K562 (cell line): ENCODE measurements at regions not wholly inside any gene's neighbourhood (a gene's known extent, or its start where the extent isn't known, plus 50 kb on each side); places are given as distances from the start of the nearest gene placed in this dataset.
A peak's percentile ranks its signal among the peaks of the same experiment; 100 is the strongest.

Source experiments
- ATF2 ChIP-seq: sonication (generic); formaldehyde crosslinking; IDR thresholded peaks from 2 replicates; pipeline ENCODE4 v1.8.1; 2022; ENCODE audit warnings: missing genetic modification reagents
- CBX1 ChIP-seq: sonication (generic); IDR thresholded peaks from 2 replicates; pipeline ENCODE4 v1.6.1; 2016; ENCODE audit warnings: antibody characterized with exemption, low read depth, mild to moderate bottlenecking
- CCNT2 ChIP-seq: IDR thresholded peaks from 2 replicates; pipeline ENCODE4 v1.6.1; 2011; ENCODE audit warnings: borderline replicate concordance, low read depth, mild to moderate bottlenecking, moderate library complexity, mixed read lengths, low read length; ENCODE audit not compliant: insufficient read length; ENCODE audit errors: extremely low read depth
- CEBPB ChIP-seq: fragments of 450-650 bp; IDR thresholded peaks from 2 replicates; pipeline ENCODE4 v1.6.1; 2016; ENCODE audit warnings: missing genetic modification characterization, missing compliant biosample characterization
- CHAMP1 ChIP-seq: fragments of 450-650 bp; IDR thresholded peaks from 2 replicates; pipeline ENCODE4 v1.6.1; 2016; ENCODE audit warnings: mild to moderate bottlenecking
- DNMT1 ChIP-seq: fragments of 450-650 bp; IDR thresholded peaks from 2 replicates; pipeline ENCODE4 v1.6.1; 2016; ENCODE audit warnings: antibody characterized with exemption, mild to moderate bottlenecking
- EP300 ChIP-seq: IDR thresholded peaks from 2 replicates; pipeline ENCODE4 v1.6.1; 2012; ENCODE audit warnings: low read length, improper control_type of control experiment
- ETV6 ChIP-seq, 3 experiments: fragments of 150-350 bp in 1 of 3; sonication (generic) in 1 of 3; formaldehyde crosslinking in 1 of 3; IDR thresholded peaks; 2 replicates each; pipeline versions ENCODE4 v1.6.1 to v1.8.0; 2014 to 2022; ENCODE audit warnings: borderline replicate concordance in 2 of 3, low read depth in 2 of 3, antibody characterized with exemption in 1 of 3, low read length in 1 of 3, mild to moderate bottlenecking in 1 of 3, missing genetic modification reagents in 1 of 3
- HSF4 ChIP-seq: fragments of 250-450 bp; sonication (Bioruptor Pico); IDR thresholded peaks from 2 replicates; pipeline ENCODE4 v2.1.2; 2022; ENCODE audit warnings: mild to moderate bottlenecking, moderate library complexity, borderline replicate concordance
- JUN ChIP-seq, 2 experiments: sonication (generic) in 1 of 2; formaldehyde crosslinking in 1 of 2; IDR thresholded peaks; 2 replicates each; pipeline versions ENCODE4 v1.6.1 to v1.8.0; 2012 to 2022; ENCODE audit warnings: borderline replicate concordance in 2 of 2, mild to moderate bottlenecking in 2 of 2, improper control_type of control experiment in 1 of 2, low read depth in 1 of 2, low read length in 1 of 2, missing genetic modification reagents in 1 of 2
- KAT7 ChIP-seq: sonication (generic); formaldehyde crosslinking; IDR thresholded peaks from 2 replicates; pipeline ENCODE4 v1.8.0; 2022; ENCODE audit warnings: missing genetic modification reagents, mild to moderate bottlenecking, borderline replicate concordance
- LEF1 ChIP-seq: fragments of 450-650 bp; IDR thresholded peaks from 2 replicates; pipeline ENCODE4 v1.6.1; 2016; ENCODE audit warnings: mild to moderate bottlenecking
- MLX ChIP-seq, 2 experiments: fragments of 450-650 bp in 1 of 2; sonication (generic) in 1 of 2; formaldehyde crosslinking; conservative IDR thresholded peaks; 2 replicates each; pipeline versions ENCODE4 v1.4.0 to v1.8.1; 2020 to 2022; ENCODE audit warnings: mild to moderate bottlenecking in 1 of 2, missing genetic modification reagents in 1 of 2
- MTA1 ChIP-seq: fragments of 450-650 bp; IDR thresholded peaks from 2 replicates; pipeline ENCODE4 v1.6.1; 2017; ENCODE audit warnings: borderline replicate concordance
- POU5F1 ChIP-seq: fragments of 150-350 bp; IDR thresholded peaks from 2 replicates; pipeline ENCODE4 v1.6.1; 2014; ENCODE audit warnings: borderline replicate concordance, low read length, low read depth, mild to moderate bottlenecking; ENCODE audit not compliant: partially characterized antibody
- RAD51 ChIP-seq: fragments of 450-650 bp; IDR thresholded peaks from 2 replicates; pipeline ENCODE4 v1.7.1; 2016; ENCODE audit warnings: low read depth, mild to moderate bottlenecking, borderline replicate concordance
- SNRNP70 ChIP-seq: fragments of 200-400 bp; formaldehyde crosslinking; optimal IDR thresholded peaks from 2 replicates; pipeline ENCODE3; 2017; ENCODE audit warnings: low read depth, low read length
- TARDBP ChIP-seq: fragments of 450-650 bp; IDR thresholded peaks from 2 replicates; pipeline ENCODE4 v1.6.1; 2016
- TRIM24 ChIP-seq, 2 experiments: fragments of 450-650 bp; IDR thresholded peaks; 2 replicates each; pipeline ENCODE4 v1.6.1; 2016
- WHSC1 ChIP-seq: IDR thresholded peaks from one replicate; pipeline ENCODE4 v1.6.1; 2012; ENCODE audit warnings: low read length, control low read depth, inconsistent platforms
- ZBTB26 ChIP-seq: fragments of 450-650 bp; formaldehyde crosslinking; IDR thresholded peaks from 2 replicates; pipeline ENCODE4 v1.4.0; 2022; ENCODE audit warnings: missing genetic modification characterization
- ZBTB7A ChIP-seq: IDR thresholded peaks from 2 replicates; pipeline ENCODE4 v1.6.1; 2011; ENCODE audit warnings: low read depth, mild to moderate bottlenecking, low read length, moderate library complexity, borderline replicate concordance; ENCODE audit not compliant: control insufficient read depth
- ZC3H8 ChIP-seq: fragments of 450-650 bp; IDR thresholded peaks from 2 replicates; pipeline ENCODE4 v1.6.1; 2017
- ZNF707 ChIP-seq: fragments of 250-450 bp; sonication (Bioruptor Pico); conservative IDR thresholded peaks from 2 replicates; pipeline ENCODE4 v1.8.0; 2022; ENCODE audit warnings: inconsistent platforms, mild to moderate bottlenecking, moderate library complexity

GRCh38 chr2:105455488-105456003, 56.7 kb upstream of the FHL2 start (continued):
- TF ChIP-seq JUN (IDR thresholded peaks at IDR 0.05; ENCODE audit: borderline replicate concordance, low read depth, low read length) (peak; percentile 60; the same call in 1 of the 2 replicates), JUN (CRISPR knock-in tag; IDR thresholded peaks at IDR 0.05; ENCODE audit: borderline replicate concordance) (no peak), CHAMP1 (no peak), CCNT2 (no peak), MTA1 (peak; percentile 24; the same call in 1 of the 2 replicates), ZC3H8 (no peak), POU5F1 (no peak), ATF2 (CRISPR knock-in tag) (no peak), DNMT1 (no peak), KAT7 (CRISPR knock-in tag) (no peak), HSF4 (CRISPR knock-in tag) (no peak), EP300 (peak; percentile 83), CBX1 (no peak), TARDBP (no peak), TRIM24 (IDR thresholded peaks at IDR 0.05) (peak; percentile 77 to 80; a peak in 2 of 4 replicates), RAD51 (no peak), ETV6 (IDR thresholded peaks at IDR 0.05; ENCODE audit: borderline replicate concordance in 1 of 2, low read depth in 2 of 2, low read length in 1 of 2) (no peak), ETV6 (CRISPR knock-in tag; IDR thresholded peaks at IDR 0.05; ENCODE audit: borderline replicate concordance) (no peak), MLX (CRISPR knock-in tag; conservative IDR thresholded peaks at IDR 0.05) (no peak), CEBPB (tag) (peak; percentile 86), LEF1 (peak; percentile 53; the same call in 1 of the 2 replicates), WHSC1 (no peak), ZBTB26 (CRISPR knock-in tag) (no peak), ZNF707 (CRISPR knock-in tag) (no peak), ZBTB7A (no peak), SNRNP70 (no peak)
